ENCODE measurements at regions not wholly inside any gene's neighbourhood (a gene's known extent, or its start where the extent isn't known, plus 50 kb on each side); places are given as distances from the start of the nearest gene placed in this dataset.
"Not testable (repeated sequence)": the region's sequence is repeated elsewhere in the genome, so short reads cannot be mapped to it uniquely, and the experiment has no call there.

DNA sequence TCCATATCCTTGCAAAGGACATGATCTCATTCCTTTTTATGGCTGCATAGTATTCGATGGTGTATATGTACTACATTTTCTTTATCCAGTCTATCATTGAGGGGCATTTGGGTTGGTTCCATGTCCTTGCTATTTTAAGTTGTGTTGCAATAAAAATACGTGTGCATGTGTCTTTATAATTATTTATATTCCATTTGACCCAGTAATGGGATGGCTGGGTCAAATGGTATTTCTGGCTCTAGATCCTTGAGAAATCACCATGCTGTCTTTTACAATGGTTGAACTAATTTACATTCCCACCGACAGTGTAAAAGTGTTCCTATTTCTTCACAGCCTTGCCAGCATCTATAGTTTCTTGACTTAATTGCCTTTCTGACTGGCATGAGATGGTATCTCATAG lies 972.6 kb upstream of the KCND2 start:
- H3K4me3 Mint-ChIP-seq; H3K27me3 Mint-ChIP-seq; DNase-seq; H3K36me3 ChIP-seq (ENCODE audit: insufficient read depth, low read length); H3K27ac Mint-ChIP-seq; POLR2A ChIA-PET; CTCF ChIA-PET; H3K36me3 Mint-ChIP-seq; H3K27ac ChIP-seq (ENCODE audit: low read depth, low read length); H3K4me1 ChIP-seq (ENCODE audit: insufficient read depth, low read length); H3K4me1 Mint-ChIP-seq; H3K27me3 ChIP-seq (ENCODE audit: insufficient read depth, low read length, poor library complexity, severe bottlenecking); H3K4me3 ChIP-seq (ENCODE audit: low read length); H3K9me3 ChIP-seq (ENCODE audit: low read length): not testable (repeated sequence)
- peaks cover 4 to 44% (median 12%) of the 10 kb centered on the region in 5 donors for H3K9me3 Mint-ChIP-seq

- Histone ChIP-seq H3K36me3 (ENCODE audit: insufficient read depth, low read length) (no peaks in the 10 kb centered on the region), H3K27me3 (ENCODE audit: insufficient read depth, low read length, poor library complexity, severe bottlenecking) (no peaks in the 10 kb centered on the region), H3K27ac (ENCODE audit: low read depth, low read length) (no peak overlapping the region), H3K4me1 (ENCODE audit: insufficient read depth, low read length) (no peaks in the 10 kb centered on the region), H3K9me3 (ENCODE audit: low read length) (no peaks in the 10 kb centered on the region), H3K4me3 (ENCODE audit: low read length) (no peak overlapping the region)
- Mint-ChIP-seq H3K9me3 (peaks cover 2 to 10% (median 4%) of the 10 kb centered on the region in 5 donors), H3K27ac (no peak overlapping the region), H3K36me3 (no peaks in the 10 kb centered on the region), H3K4me3 (no peak overlapping the region), H3K4me1 (no peaks in the 10 kb centered on the region), H3K27me3 (no peaks in the 10 kb centered on the region)
- POLR2A ChIA-PET = no interaction called here
- DNase-seq = no peak
- CTCF ChIA-PET = no interaction called here
Measured at GRCh38 chr7:119320316-119320715, 952.7 kb upstream of the KCND2 start.

GRCh38 chr7:119329715-119330114 lies 943.3 kb upstream of the KCND2 start:
- Mint-ChIP-seq H3K4me3 (no peak overlapping the region), H3K27me3 (no peaks in the 10 kb centered on the region), H3K4me1 (no peaks in the 10 kb centered on the region), H3K27ac (no peak overlapping the region), H3K36me3 (no peaks in the 10 kb centered on the region), H3K9me3 (peaks cover 2 to 16% (median 6%) of the 10 kb centered on the region in 5 donors)
- Histone ChIP-seq H3K27ac (ENCODE audit: low read depth, low read length) (no peak overlapping the region), H3K9me3 (ENCODE audit: low read length) (no peaks in the 10 kb centered on the region), H3K4me3 (ENCODE audit: low read length) (no peak overlapping the region), H3K36me3 (ENCODE audit: insufficient read depth, low read length) (no peaks in the 10 kb centered on the region), H3K4me1 (ENCODE audit: insufficient read depth, low read length) (no peaks in the 10 kb centered on the region), H3K27me3 (ENCODE audit: insufficient read depth, low read length, poor library complexity, severe bottlenecking) (no peaks in the 10 kb centered on the region)
- ChIA-PET CTCF (no interaction called here), POLR2A (no interaction called here)
- DNase-seq = no peak

DNA sequence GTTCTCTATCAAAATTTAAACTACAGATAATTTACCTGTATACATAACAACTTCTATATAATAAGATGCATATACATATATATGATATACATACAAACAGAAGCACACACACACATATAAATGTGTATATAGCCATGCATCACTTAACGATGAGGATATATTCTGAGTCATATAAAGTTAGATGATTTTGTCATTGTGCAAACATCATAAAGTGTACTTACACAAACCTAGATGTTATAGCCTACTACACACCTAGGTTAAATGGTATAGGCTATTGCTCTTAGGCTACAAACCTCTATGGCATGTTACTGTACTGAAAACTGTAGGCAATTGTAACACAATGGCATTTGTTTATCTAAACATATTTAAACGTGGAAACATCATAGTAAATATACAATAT lies 937.6 kb upstream of the KCND2 start:
- POLR2A ChIA-PET = no interaction called here
- H3K27me3 ChIP-seq (ENCODE audit: insufficient read depth, low read length, poor library complexity, severe bottlenecking) = no peaks in the 10 kb centered on the region
- Mint-ChIP-seq H3K4me3 (no peak overlapping the region), H3K4me1 (no peaks in the 10 kb centered on the region), H3K27ac (no peak overlapping the region), H3K36me3 (no peaks in the 10 kb centered on the region), H3K27me3 (peaks cover 0 to 1% of the 10 kb centered on the region in 2 donors), H3K9me3 (peaks cover 0 to 16% (median 5%) of the 10 kb centered on the region in 5 donors)
- no peak for DNase-seq
- no peaks in the 10 kb centered on the region for H3K4me1 ChIP-seq (ENCODE audit: insufficient read depth, low read length)
- no peaks in the 10 kb centered on the region for H3K9me3 ChIP-seq (ENCODE audit: low read length)
- H3K36me3 ChIP-seq (ENCODE audit: insufficient read depth, low read length) = no peaks in the 10 kb centered on the region
- H3K27ac ChIP-seq (ENCODE audit: low read depth, low read length) = no peak overlapping the region
- no peak overlapping the region for H3K4me3 ChIP-seq (ENCODE audit: low read length)
- CTCF ChIA-PET = no interaction called here

DNA sequence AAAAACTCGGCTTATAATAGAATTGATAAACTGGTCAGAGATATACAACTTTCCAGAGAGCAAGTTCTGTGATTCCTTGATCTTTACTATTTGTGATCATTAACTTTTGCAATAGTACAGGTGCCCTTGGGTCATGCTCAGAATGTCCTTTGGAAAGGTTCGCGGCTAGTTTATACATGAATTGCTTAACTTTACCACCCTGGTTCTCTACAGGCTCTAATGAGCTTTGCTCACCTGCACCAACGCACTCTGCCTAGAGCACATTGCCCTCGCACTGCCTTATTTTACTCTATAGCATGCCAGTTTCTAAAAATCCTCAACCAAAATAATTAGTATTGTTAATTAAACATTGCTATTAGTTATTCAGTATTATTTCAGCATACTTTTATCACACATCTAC lies 931.2 kb upstream of the KCND2 start:
- Mint-ChIP-seq H3K36me3 (no peaks in the 10 kb centered on the region), H3K27ac (no peak overlapping the region), H3K9me3 (peaks cover 2 to 14% (median 9%) of the 10 kb centered on the region in 5 donors), H3K27me3 (peaks cover 0 to 1% of the 10 kb centered on the region in 2 donors), H3K4me1 (no peaks in the 10 kb centered on the region), H3K4me3 (no peak overlapping the region)
- no peak overlapping the region for H3K4me3 ChIP-seq (ENCODE audit: low read length)
- ChIA-PET CTCF (no interaction called here), POLR2A (no interaction called here)
- no peaks in the 10 kb centered on the region for H3K9me3 ChIP-seq (ENCODE audit: low read length)
- no peaks in the 10 kb centered on the region for H3K4me1 ChIP-seq (ENCODE audit: insufficient read depth, low read length)
- no peaks in the 10 kb centered on the region for H3K36me3 ChIP-seq (ENCODE audit: insufficient read depth, low read length)
- H3K27ac ChIP-seq (ENCODE audit: low read depth, low read length) = no peak overlapping the region
- no peaks in the 10 kb centered on the region for H3K27me3 ChIP-seq (ENCODE audit: insufficient read depth, low read length, poor library complexity, severe bottlenecking)
- no peak for DNase-seq

GRCh38 chr7:119343289-119343688 lies 929.7 kb upstream of the KCND2 start:
- Mint-ChIP-seq H3K9me3 (peaks cover 2 to 12% (median 11%) of the 10 kb centered on the region in 5 donors), H3K27me3 (peaks cover 0 to 1% of the 10 kb centered on the region in 2 donors), H3K27ac (no peak overlapping the region), H3K4me1 (no peaks in the 10 kb centered on the region), H3K36me3 (no peaks in the 10 kb centered on the region), H3K4me3 (no peak overlapping the region)
- no peaks in the 10 kb centered on the region for H3K4me1 ChIP-seq (ENCODE audit: insufficient read depth, low read length)
- ChIA-PET CTCF (no interaction called here), POLR2A (no interaction called here)
- H3K36me3 ChIP-seq (ENCODE audit: insufficient read depth, low read length) = no peaks in the 10 kb centered on the region
- DNase-seq = no peak
- H3K4me3 ChIP-seq (ENCODE audit: low read length) = no peak overlapping the region
- H3K9me3 ChIP-seq (ENCODE audit: low read length) = no peaks in the 10 kb centered on the region
- H3K27ac ChIP-seq (ENCODE audit: low read depth, low read length) = no peak overlapping the region
- no peaks in the 10 kb centered on the region for H3K27me3 ChIP-seq (ENCODE audit: insufficient read depth, low read length, poor library complexity, severe bottlenecking)

DNA sequence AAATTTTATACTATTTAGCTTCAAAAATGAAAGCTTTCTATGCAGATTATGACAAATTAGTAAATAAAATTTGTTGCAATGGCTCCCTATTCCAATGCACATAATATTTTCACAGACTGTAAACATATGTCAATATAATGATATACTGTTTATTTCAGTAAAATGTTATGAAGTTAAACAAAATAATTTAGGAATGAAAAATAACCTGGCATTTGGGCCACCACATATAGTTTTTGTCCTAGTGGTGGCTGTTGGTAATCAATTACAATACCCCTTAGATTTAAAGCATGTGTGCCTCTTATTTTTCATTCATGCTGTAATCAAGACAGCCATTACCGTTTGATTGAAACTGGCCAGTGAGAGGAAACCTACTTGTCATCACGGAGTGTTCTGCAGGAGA lies 928.5 kb upstream of the KCND2 start:
- no peaks in the 10 kb centered on the region for H3K9me3 ChIP-seq (ENCODE audit: low read length)
- peaks cover 2 to 12% (median 9%) of the 10 kb centered on the region in 5 donors for H3K9me3 Mint-ChIP-seq
- H3K4me3 Mint-ChIP-seq = no peak overlapping the region
- no peaks in the 10 kb centered on the region for H3K27me3 Mint-ChIP-seq
- no peaks in the 10 kb centered on the region for H3K4me1 Mint-ChIP-seq
- ChIA-PET CTCF (no interaction called here), POLR2A (no interaction called here)
- DNase-seq = no peak
- no peaks in the 10 kb centered on the region for H3K36me3 Mint-ChIP-seq
- H3K27me3 ChIP-seq (ENCODE audit: insufficient read depth, low read length, poor library complexity, severe bottlenecking) = no peaks in the 10 kb centered on the region
- H3K4me1 ChIP-seq (ENCODE audit: insufficient read depth, low read length) = no peaks in the 10 kb centered on the region
- no peak overlapping the region for H3K27ac Mint-ChIP-seq
- no peak overlapping the region for H3K4me3 ChIP-seq (ENCODE audit: low read length)
- H3K27ac ChIP-seq (ENCODE audit: low read depth, low read length) = no peak overlapping the region
- no peaks in the 10 kb centered on the region for H3K36me3 ChIP-seq (ENCODE audit: insufficient read depth, low read length)

- H3K4me1 Mint-ChIP-seq = no peaks in the 10 kb centered on the region
- CTCF ChIA-PET = no interaction called here
Measured at GRCh38 chr7:119348491-119348890, 924.5 kb upstream of the KCND2 start.

DNA sequence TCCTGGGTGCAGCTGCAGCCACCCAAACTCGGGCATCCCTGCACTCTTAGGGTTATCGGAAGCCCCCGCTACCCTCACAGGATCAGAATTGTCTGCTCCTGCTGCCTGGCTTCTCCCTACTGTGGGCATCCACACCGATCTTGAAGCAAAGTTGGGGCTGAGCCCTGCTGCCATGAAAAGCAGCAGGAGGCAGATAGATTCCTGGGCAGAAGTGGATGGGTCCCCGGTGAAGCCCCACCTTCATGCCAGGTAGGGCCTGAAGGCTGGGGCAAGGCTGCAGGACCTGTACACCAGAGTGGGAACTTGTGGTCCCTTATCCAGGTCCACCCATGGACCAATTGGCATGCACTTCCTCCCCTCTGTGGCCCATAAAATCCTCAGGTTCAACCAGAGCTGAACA lies 922.6 kb upstream of the KCND2 start:
- no peak overlapping the region for H3K4me3 ChIP-seq (ENCODE audit: low read length)
- H3K36me3 ChIP-seq (ENCODE audit: insufficient read depth, low read length) = no peaks in the 10 kb centered on the region
- no peaks in the 10 kb centered on the region for H3K4me1 ChIP-seq (ENCODE audit: insufficient read depth, low read length)
- no peaks in the 10 kb centered on the region for H3K9me3 ChIP-seq (ENCODE audit: low read length)
- no peaks in the 10 kb centered on the region for H3K27me3 ChIP-seq (ENCODE audit: insufficient read depth, low read length, poor library complexity, severe bottlenecking)
- Mint-ChIP-seq H3K4me3 (no peak overlapping the region), H3K4me1 (no peaks in the 10 kb centered on the region), H3K27me3 (no peaks in the 10 kb centered on the region), H3K9me3 (peaks cover 1 to 23% (median 10%) of the 10 kb centered on the region in 5 donors), H3K36me3 (no peaks in the 10 kb centered on the region), H3K27ac (no peak overlapping the region)
- ChIA-PET CTCF (no interaction called here), POLR2A (no interaction called here)
- DNase-seq = no peak
- H3K27ac ChIP-seq (ENCODE audit: low read depth, low read length) = no peak overlapping the region

More at GRCh38 chr7:119348491-119348890, 924.5 kb upstream of the KCND2 start:
- H3K4me3 Mint-ChIP-seq = no peak overlapping the region
- POLR2A ChIA-PET = no interaction called here
- no peaks in the 10 kb centered on the region for H3K27me3 Mint-ChIP-seq
- H3K27me3 ChIP-seq (ENCODE audit: insufficient read depth, low read length, poor library complexity, severe bottlenecking) = no peaks in the 10 kb centered on the region
- no peak for DNase-seq
- peaks cover 1 to 16% (median 8%) of the 10 kb centered on the region in 5 donors for H3K9me3 Mint-ChIP-seq
- no peak overlapping the region for H3K27ac Mint-ChIP-seq
- H3K4me1 ChIP-seq (ENCODE audit: insufficient read depth, low read length) = no peaks in the 10 kb centered on the region
- no peak overlapping the region for H3K4me3 ChIP-seq (ENCODE audit: low read length)
- H3K36me3 ChIP-seq (ENCODE audit: insufficient read depth, low read length) = no peaks in the 10 kb centered on the region
- H3K27ac ChIP-seq (ENCODE audit: low read depth, low read length) = no peak overlapping the region
- no peaks in the 10 kb centered on the region for H3K9me3 ChIP-seq (ENCODE audit: low read length)
- no peaks in the 10 kb centered on the region for H3K36me3 Mint-ChIP-seq

Measured in CD8-positive, alpha-beta memory T cell (primary cell).